ENCODE measurements at regions not wholly inside any gene's neighbourhood (a gene's known extent, or its start where the extent isn't known, plus 50 kb on each side); places are given as distances from the start of the nearest gene placed in this dataset.

DNA sequence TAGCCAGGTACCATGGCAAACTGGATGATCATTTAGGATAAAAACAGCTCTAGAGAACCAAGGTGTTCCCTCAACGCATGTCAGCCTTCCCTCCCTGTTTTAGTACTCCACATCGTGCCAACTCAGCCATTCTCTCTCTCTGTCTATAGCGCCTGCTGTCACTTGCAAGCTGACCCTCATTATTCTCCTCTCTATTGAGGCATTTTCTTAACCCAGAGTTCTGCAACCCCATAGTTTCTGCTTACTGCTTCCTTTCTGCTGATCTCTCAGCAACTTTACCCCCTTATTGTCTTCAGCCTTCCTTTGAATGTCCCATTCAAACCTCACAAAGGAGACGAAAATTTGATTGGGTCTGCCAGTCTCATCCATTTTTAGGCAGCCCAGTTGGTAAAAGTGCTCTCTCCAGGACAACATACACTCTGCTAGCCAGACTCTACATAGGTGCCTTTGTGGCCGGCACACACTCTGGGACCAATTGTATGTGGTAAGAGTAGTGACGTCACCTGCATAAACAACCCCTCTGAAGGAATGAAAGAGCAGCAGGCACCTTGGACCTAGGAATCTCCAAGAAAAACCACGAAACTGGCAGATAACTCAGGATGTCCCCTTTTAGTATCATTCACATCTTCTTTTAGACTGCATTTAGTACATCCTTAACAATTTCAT is 367.2 kb upstream of the KCNH7 start:
- H3K36me3 Mint-ChIP-seq = no peaks in the 10 kb centered on the region
- no peaks in the 10 kb centered on the region for H3K27me3 Mint-ChIP-seq (ENCODE audit: low read depth in 3 of 3)
- no peak overlapping the region for H3K27ac Mint-ChIP-seq
- no peak for DNase-seq
- no peaks in the 10 kb centered on the region for H3K4me1 Mint-ChIP-seq
- no peak overlapping the region for H3K4me3 Mint-ChIP-seq
- H3K9me3 Mint-ChIP-seq = peaks cover 5 to 22% (median 10%) of the 10 kb centered on the region in 6 donors

DNA sequence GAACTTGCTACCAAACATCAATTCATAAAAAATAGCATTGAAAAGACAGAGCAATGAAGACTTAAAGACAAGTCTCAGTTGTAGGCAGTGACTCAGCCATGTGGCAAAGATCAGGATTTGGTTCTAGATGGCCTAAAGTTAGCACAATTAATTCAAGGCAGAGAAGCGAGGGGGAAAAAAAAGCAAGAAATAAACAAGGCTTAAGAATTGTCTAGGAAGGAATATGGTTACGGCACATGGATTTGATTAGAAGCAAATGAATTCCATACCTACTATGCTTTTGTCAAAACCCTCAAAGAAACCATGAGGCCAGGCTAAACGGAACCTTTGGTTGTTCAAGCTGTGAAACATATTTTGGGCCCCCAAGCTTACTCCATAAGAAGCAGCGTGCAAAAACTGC is 362.2 kb upstream of the KCNH7 start:
- peaks cover 0 to 17% (median 6%) of the 10 kb centered on the region in 6 donors for H3K9me3 Mint-ChIP-seq
- no peak overlapping the region for H3K27ac Mint-ChIP-seq
- no peaks in the 10 kb centered on the region for H3K27me3 Mint-ChIP-seq (ENCODE audit: low read depth in 3 of 3)
- no peaks in the 10 kb centered on the region for H3K36me3 Mint-ChIP-seq
- DNase-seq = no peak
- no peak overlapping the region for H3K4me3 Mint-ChIP-seq
- H3K4me1 Mint-ChIP-seq = no peaks in the 10 kb centered on the region

DNA sequence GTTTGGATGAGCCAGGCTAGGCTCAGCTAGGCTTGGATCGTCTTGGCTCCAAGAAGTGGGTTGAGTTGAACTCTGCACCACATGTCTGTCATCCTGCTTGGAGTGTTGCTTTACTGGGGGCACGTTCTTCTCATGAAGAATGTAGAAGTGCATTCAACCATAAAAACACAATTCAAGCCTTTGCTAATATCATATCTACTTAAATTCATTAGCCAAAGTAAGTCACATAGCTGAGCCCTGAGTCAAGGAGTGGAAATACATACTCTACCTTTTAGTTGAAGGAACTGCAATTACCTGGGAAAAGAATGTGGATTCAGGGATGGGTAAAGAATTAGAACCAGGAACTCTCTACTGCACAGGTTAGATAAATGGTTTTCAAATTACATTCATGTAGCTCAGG is 360.4 kb upstream of the KCNH7 start:
- H3K9me3 Mint-ChIP-seq = peaks cover 0 to 11% (median 3%) of the 10 kb centered on the region in 6 donors
- no peak overlapping the region for H3K4me3 Mint-ChIP-seq
- H3K27me3 Mint-ChIP-seq (ENCODE audit: low read depth in 3 of 3) = no peaks in the 10 kb centered on the region

DNA sequence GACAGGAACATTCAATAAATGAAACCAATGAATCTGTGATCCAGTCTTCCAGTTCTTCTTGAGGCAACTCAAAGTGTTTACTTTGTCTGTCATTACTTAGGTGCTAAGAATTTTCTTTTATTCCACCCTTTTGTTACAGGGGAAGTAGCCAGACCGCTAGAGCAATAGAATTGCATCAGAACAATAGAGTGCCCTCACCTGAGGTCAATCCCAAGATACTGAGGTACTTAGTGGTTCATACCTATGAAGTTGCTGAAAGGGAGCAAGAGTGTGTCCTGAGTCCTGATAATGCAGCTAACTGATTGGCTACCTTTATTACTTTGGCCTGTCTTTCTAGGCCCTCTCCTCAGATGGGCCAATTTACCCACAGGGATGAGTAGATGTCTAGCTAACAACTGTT is 359.4 kb upstream of the KCNH7 start:
- H3K4me1 Mint-ChIP-seq = no peaks in the 10 kb centered on the region
- no peak overlapping the region for H3K27ac Mint-ChIP-seq
- no peak overlapping the region for H3K4me3 Mint-ChIP-seq
- H3K36me3 Mint-ChIP-seq = no peaks in the 10 kb centered on the region
- DNase-seq = no peak
- H3K9me3 Mint-ChIP-seq = peaks cover 0 to 11% (median 3%) of the 10 kb centered on the region in 6 donors
- no peaks in the 10 kb centered on the region for H3K27me3 Mint-ChIP-seq (ENCODE audit: low read depth in 3 of 3)

More for the DNA sequence above, 360.4 kb upstream of the KCNH7 start:
- no peak for DNase-seq
- no peak overlapping the region for H3K27ac Mint-ChIP-seq
- H3K4me1 Mint-ChIP-seq = no peaks in the 10 kb centered on the region
- H3K36me3 Mint-ChIP-seq = no peaks in the 10 kb centered on the region

DNA sequence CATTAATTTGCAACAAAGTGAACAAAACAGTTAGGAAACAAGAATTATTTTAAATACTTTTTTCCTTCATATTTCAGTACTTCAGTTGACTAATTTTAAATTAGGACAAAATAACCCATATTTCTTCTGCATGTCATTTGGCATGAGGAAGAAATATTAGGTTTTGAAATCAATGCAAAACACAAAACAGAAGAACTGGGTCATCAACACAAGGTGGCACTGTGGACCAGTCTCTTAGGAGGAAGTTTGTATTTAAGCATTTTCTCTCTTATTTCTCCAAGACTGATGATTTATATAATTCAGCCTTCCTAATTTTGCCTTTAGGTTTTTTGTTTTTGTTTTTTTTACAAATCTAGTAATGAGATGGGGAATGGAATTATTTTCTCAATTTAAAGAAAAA is 352.8 kb upstream of the KCNH7 start:
- Mint-ChIP-seq H3K36me3 (no peaks in the 10 kb centered on the region), H3K4me1 (no peaks in the 10 kb centered on the region), H3K27ac (no peak overlapping the region), H3K4me3 (no peak overlapping the region), H3K27me3 (ENCODE audit: low read depth in 3 of 3) (no peaks in the 10 kb centered on the region), H3K9me3 (peaks cover 0 to 9% (median 2%) of the 10 kb centered on the region in 6 donors)
- no peak for DNase-seq

DNA sequence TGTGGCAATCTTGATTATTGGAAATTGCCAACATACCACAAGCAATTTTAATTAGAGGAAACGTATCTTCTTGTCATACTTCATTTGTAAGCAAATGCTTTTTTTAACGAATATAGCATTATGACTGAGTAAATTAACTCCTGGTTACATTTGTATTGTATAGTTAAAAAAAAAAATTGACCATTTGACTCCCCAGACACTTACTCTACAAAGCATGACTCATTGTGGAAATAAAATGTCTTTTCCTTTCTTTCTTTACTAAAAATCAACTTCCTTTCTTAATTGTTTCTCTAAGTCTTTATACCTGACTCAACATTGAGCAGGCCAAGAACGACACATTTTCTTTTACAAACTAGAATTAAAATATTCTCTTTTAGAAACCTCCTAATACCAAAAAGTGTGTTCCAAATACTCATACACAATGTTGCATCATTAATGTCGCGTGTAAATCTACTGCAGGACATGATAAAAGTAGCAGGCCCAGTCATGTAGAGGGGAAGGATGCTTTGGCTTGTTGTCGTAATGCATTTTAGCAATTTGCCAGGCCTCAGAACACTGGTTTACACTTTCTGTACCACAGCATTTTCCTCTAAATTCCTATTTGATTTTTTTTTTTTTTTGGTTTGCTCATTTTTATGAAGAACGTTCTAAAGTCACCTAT is 349.6 kb upstream of the KCNH7 start:
- Mint-ChIP-seq H3K36me3 (no peaks in the 10 kb centered on the region), H3K27me3 (ENCODE audit: low read depth in 3 of 3) (no peaks in the 10 kb centered on the region), H3K4me3 (no peak overlapping the region), H3K9me3 (peaks cover 0 to 14% (median 3%) of the 10 kb centered on the region in 6 donors), H3K4me1 (no peaks in the 10 kb centered on the region), H3K27ac (no peak overlapping the region)
- no peak for DNase-seq

DNA sequence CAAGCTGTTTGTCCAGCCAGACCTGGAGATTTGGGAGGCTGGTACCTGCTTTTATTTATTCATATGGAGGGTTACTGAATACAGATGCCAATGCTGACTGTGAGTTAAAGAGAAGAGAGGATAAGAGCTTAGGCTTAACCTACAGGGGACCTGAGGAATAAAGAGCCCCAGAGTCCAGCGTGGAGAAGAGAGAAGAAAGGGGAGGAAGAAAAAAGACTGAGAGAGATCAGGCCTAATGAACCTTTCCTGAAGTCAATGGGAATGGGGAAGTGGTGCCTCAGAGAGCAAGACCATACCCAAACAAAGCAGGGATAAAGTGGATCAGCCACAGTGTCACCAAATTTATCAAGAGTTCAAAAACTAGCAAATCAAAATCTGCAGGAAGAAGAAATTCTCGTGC is 348.6 kb upstream of the KCNH7 start:
- DNase-seq = no peak
- Mint-ChIP-seq H3K36me3 (no peaks in the 10 kb centered on the region), H3K9me3 (peaks cover 0 to 14% (median 3%) of the 10 kb centered on the region in 6 donors), H3K4me3 (no peak overlapping the region), H3K27ac (no peak overlapping the region), H3K27me3 (ENCODE audit: low read depth in 3 of 3) (no peaks in the 10 kb centered on the region), H3K4me1 (no peaks in the 10 kb centered on the region)

DNA sequence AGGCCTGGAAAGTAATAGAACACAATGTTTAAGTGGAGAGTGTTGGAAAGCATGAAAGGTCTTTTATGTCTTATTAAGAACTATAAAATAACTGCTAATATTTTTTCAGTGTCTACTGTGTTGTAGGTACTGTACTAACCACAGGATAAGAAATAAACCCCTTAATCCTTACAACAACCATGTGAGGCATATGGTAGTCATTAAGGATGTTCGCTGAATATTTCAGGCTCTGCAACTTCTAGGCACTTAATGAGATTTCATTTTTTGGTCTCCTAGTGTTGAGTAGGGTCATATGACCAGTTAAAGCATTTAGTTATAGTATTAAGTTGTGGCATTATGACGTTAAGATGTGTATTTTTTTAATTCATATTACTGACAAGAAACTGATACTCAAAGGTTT is 346.6 kb upstream of the KCNH7 start:
- H3K9me3 Mint-ChIP-seq = peaks cover 0 to 18% (median 3%) of the 10 kb centered on the region in 6 donors
- DNase-seq = no peak
- H3K4me3 Mint-ChIP-seq = no peak overlapping the region
- H3K4me1 Mint-ChIP-seq = no peaks in the 10 kb centered on the region
- no peaks in the 10 kb centered on the region for H3K27me3 Mint-ChIP-seq (ENCODE audit: low read depth in 3 of 3)
- H3K36me3 Mint-ChIP-seq = no peaks in the 10 kb centered on the region
- H3K27ac Mint-ChIP-seq = no peak overlapping the region

DNA sequence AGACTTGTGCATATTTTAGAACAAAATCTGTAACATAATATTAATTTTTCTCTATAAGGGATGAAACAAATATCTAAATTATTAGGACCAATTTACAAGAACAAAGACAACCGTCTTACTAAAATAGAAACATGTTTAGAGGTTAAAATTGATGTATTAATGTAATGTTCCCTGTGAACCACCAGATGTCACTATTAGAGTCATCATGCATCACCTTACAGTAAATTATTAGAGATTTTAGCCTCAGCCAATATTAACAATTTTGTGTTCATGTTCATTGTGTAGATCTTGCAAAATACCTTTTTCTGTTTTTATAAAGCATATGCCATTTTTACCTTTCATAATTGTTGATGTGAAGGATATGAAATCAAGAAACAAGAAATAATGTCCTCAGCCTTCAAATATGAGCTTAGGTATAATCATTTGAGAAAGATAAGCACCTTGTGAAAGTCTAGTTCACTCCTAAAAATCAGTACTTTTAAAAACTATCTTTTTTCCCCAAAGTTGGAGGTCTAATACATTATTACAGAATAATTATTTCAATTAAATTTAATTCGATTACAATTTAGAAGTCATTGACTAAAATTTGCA is 344.3 kb upstream of the KCNH7 start:
- H3K9me3 Mint-ChIP-seq = peaks cover 0 to 21% (median 3%) of the 10 kb centered on the region in 6 donors
- no peak overlapping the region for H3K4me3 Mint-ChIP-seq
- no peak for DNase-seq
- H3K27me3 Mint-ChIP-seq (ENCODE audit: low read depth in 3 of 3) = no peaks in the 10 kb centered on the region
- no peaks in the 10 kb centered on the region for H3K36me3 Mint-ChIP-seq
- H3K27ac Mint-ChIP-seq = no peak overlapping the region
- no peaks in the 10 kb centered on the region for H3K4me1 Mint-ChIP-seq

DNA sequence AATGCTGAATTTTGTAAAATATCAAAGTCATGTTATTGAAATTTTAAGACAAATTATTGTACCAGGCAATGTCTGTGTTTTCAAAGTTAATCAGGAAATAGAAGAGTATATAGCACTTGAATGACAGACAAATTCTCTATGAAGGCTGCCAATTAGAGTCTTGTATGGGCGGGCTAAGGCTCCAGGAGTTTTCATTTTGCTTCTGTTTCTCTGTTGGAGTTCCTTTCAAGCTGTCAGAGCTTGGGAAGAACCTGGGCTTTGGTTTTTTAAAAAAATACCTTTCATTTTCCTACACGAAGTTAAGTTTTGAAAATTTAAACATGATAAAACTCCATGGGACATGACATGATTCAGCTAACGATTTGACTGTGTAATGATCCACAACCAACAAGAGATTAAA is 339.0 kb upstream of the KCNH7 start:
- Mint-ChIP-seq H3K27me3 (ENCODE audit: low read depth in 3 of 3) (no peaks in the 10 kb centered on the region), H3K4me1 (no peaks in the 10 kb centered on the region), H3K27ac (no peak overlapping the region), H3K9me3 (peaks cover 0 to 8% (median 2%) of the 10 kb centered on the region in 6 donors), H3K36me3 (no peaks in the 10 kb centered on the region), H3K4me3 (no peak overlapping the region)
- DNase-seq = no peak

DNA sequence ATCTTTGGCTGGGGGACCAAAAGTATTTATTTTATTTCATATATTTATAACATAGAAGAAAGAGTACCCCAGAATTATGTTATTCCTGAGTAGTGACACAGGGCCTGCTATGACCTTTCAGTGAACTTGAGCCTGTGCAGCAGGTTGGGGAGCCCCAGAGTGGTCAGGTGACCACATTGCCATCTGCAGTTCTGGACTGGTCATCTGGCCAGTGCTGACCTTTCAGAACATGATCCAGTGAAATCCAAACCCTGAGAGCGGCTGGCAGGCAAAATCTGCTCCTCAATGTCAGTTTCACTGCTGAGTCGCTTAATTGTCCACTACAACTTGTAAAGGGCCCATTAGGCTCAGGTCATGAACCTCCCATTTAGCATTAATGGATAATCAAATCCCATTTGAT is 336.7 kb upstream of the KCNH7 start:
- Mint-ChIP-seq H3K27ac (no peak overlapping the region), H3K4me3 (no peak overlapping the region), H3K27me3 (ENCODE audit: low read depth in 3 of 3) (no peaks in the 10 kb centered on the region), H3K4me1 (no peaks in the 10 kb centered on the region), H3K36me3 (no peaks in the 10 kb centered on the region), H3K9me3 (peaks cover 0 to 7% (median 2%) of the 10 kb centered on the region in 6 donors)
- no peak for DNase-seq

DNA sequence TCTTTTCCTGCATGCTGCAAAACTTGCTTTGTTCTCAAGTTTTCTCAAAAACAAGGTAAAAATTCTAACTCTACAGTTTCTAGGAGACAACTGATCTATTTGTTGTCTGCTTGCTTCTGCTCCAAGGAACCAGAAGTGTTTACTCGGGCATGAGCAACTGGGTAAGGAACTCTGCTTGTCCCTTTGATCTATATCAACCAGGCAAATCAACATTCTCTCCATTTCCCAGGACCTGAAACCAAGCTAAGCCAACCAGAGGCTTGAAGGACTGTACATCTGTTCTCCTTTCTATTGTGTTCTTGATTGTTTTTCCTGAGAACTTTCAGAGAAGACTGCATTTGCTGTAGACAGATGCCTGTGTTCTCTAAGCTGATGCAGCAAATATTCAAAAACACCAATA is 335.0 kb upstream of the KCNH7 start:
- Mint-ChIP-seq H3K27me3 (ENCODE audit: low read depth in 3 of 3) (no peaks in the 10 kb centered on the region), H3K9me3 (peaks cover 0 to 7% (median 2%) of the 10 kb centered on the region in 6 donors), H3K36me3 (no peaks in the 10 kb centered on the region), H3K4me3 (no peak overlapping the region), H3K27ac (no peak overlapping the region), H3K4me1 (no peaks in the 10 kb centered on the region)
- no peak for DNase-seq

DNA sequence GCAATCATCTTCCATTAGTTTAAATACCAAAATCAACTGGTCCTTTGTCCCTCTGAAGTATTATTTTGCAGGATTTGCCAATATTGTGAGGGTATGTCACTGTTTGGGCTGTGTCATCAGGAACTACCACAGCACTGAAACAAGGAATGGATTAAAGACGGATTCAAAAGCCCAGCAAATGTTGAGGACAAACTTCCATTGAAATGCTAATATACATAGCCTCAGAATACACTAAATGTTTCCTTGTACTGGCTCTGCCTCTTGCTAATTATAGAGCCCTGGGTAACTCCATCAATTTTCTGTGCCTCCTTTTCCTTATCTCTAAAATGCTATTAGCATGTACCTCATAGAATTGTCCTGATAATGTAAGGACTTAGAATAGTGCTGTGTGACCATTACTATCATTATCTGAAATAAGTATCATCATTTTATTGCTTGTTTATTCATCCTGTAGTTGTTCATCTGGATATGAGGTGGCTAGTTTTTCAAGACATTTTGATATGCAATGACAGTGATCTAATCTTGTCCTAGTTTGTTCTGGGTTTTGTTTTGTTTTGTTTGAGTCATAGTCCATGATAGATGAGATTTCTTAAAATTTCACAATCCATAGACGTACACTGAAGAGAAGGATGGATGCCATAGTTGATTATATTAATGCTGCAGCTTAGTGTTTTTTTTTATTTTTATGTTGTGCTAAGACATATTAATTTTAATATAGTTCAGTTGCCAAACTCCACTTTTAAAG is 333.4 kb upstream of the KCNH7 start:
- Mint-ChIP-seq H3K4me3 (no peak overlapping the region), H3K9me3 (peaks cover 0 to 7% (median 3%) of the 10 kb centered on the region in 6 donors), H3K27me3 (ENCODE audit: low read depth in 3 of 3) (peaks cover 0 to 1% (median 0%) of the 10 kb centered on the region in 3 donors), H3K36me3 (no peaks in the 10 kb centered on the region), H3K4me1 (no peaks in the 10 kb centered on the region), H3K27ac (no peak overlapping the region)
- DNase-seq = no peak

DNA sequence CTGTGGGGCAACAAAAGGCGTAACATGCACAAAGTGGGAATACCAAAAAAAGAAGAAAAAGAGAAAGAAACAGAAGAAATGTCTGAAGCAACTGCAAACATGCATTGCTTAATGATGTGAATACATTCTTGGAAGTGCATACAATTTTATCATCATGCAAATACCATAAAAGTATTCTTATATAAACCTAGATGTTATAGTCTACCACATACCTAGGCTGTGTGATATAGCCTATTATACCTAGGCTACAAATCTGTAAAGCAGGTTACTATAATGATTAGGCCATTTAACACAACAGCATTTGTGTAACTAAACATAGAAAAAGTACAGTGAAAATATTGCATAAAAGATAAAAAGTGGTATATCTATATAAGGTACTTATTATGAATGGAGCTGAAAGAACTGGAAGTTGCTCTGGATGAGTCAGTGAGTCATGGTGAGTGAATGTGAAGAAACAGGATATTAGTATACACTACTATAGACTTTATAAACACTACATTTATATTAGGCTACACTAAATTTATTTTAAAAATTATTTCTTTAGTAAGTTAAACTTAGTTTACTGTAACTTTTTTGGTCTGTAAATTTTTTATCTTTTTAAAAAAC is 319.4 kb upstream of the KCNH7 start:
- H3K27me3 Mint-ChIP-seq (ENCODE audit: low read depth in 3 of 3) = peaks cover 0 to 1% (median 0%) of the 10 kb centered on the region in 3 donors
- no peak overlapping the region for H3K27ac Mint-ChIP-seq
- no peaks in the 10 kb centered on the region for H3K36me3 Mint-ChIP-seq
- H3K9me3 Mint-ChIP-seq = peaks cover 0 to 13% (median 5%) of the 10 kb centered on the region in 6 donors
- H3K4me3 Mint-ChIP-seq = no peak overlapping the region
- H3K4me1 Mint-ChIP-seq = no peaks in the 10 kb centered on the region
- no peak for DNase-seq
